ENCODE measurements at regions not wholly inside any gene's neighbourhood (a gene's known extent, or its start where the extent isn't known, plus 50 kb on each side); places are given as distances from the start of the nearest gene placed in this dataset.

GRCh38 chr3:193783166-193783896 is 190.3 kb downstream of the OPA1 start:
- Histone ChIP-seq H3K79me2 (ENCODE audit: insufficient read depth, low read length) (no peaks in the 10 kb centered on the region), H3K4me2 (ENCODE audit: low read depth, low read length, poor library complexity, severe bottlenecking) (no peak overlapping the region), H3F3A (ENCODE audit: low read depth) (no peaks in the 10 kb centered on the region), H3K36me3 (ENCODE audit: insufficient read depth, low read length) (no peaks in the 10 kb centered on the region), H3K9me3 (ENCODE audit: insufficient read depth, low read depth, low read length) (no peaks in the 10 kb centered on the region), H3K9ac (ENCODE audit: low read depth, low read length, poor library complexity, severe bottlenecking) (no peak overlapping the region), H3K4me3 (ENCODE audit: low read length, poor library complexity, severe bottlenecking) (no peak overlapping the region), H3K27me3 (ENCODE audit: insufficient read depth, low read length, poor library complexity, severe bottlenecking) (no peaks in the 10 kb centered on the region), H3K4me1 (ENCODE audit: insufficient read depth, low read length, poor library complexity, severe bottlenecking) (peaks cover 22% of the 10 kb centered on the region), H3K9me2 (replicated peaks; ENCODE audit: low read depth, low read length) (no peaks in the 10 kb centered on the region), H2AFZ (ENCODE audit: low read length) (no peak overlapping the region), H4K20me1 (ENCODE audit: insufficient read depth, low read length, poor library complexity, severe bottlenecking) (no peaks in the 10 kb centered on the region)
- TF ChIP-seq EZH2phosphoT487 (IDR thresholded peaks at IDR 0.05; ENCODE audit: borderline replicate concordance) = no peak
- TF ChIP-seq, protein P1, sequence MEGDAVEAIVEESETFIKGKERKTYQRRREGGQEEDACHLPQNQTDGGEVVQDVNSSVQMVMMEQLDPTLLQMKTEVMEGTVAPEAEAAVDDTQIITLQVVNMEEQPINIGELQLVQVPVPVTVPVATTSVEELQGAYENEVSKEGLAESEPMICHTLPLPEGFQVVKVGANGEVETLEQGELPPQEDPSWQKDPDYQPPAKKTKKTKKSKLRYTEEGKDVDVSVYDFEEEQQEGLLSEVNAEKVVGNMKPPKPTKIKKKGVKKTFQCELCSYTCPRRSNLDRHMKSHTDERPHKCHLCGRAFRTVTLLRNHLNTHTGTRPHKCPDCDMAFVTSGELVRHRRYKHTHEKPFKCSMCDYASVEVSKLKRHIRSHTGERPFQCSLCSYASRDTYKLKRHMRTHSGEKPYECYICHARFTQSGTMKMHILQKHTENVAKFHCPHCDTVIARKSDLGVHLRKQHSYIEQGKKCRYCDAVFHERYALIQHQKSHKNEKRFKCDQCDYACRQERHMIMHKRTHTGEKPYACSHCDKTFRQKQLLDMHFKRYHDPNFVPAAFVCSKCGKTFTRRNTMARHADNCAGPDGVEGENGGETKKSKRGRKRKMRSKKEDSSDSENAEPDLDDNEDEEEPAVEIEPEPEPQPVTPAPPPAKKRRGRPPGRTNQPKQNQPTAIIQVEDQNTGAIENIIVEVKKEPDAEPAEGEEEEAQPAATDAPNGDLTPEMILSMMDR (conservative IDR thresholded peaks at IDR 0.05; ENCODE audit: low read length) = no peak

DNA sequence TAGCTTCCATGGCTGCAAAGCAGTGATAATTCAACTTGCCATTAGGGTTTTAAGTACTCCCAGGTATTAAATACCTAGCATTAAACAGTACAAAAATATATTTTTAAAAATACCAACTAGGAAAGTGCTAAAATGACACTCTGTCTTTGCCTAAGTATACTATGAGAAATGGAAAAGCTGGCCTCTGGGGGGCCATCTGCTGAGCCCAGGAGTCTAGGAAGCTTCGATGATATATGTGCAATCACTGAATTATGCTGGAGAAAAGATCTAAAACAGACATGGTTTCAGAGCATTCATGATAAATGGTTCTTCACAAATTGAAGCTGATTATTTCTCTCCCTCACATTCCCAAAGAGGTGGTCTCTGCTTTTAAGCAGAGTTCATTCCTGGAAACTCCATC is 191.8 kb downstream of the OPA1 start:
- H3K4me2 ChIP-seq (ENCODE audit: low read depth, low read length, poor library complexity, severe bottlenecking) = no peak overlapping the region
- no peaks in the 10 kb centered on the region for H3K9me2 ChIP-seq (replicated peaks; ENCODE audit: low read depth, low read length)
- H3K79me2 ChIP-seq (ENCODE audit: insufficient read depth, low read length) = no peaks in the 10 kb centered on the region
- H3K9me3 ChIP-seq (ENCODE audit: insufficient read depth, low read depth, low read length) = no peaks in the 10 kb centered on the region
- H3K4me3 ChIP-seq (ENCODE audit: low read length, poor library complexity, severe bottlenecking) = no peak overlapping the region
- H3F3A ChIP-seq (ENCODE audit: low read depth) = no peaks in the 10 kb centered on the region
- H2AFZ ChIP-seq (ENCODE audit: low read length) = no peak overlapping the region
- no peaks in the 10 kb centered on the region for H3K27me3 ChIP-seq (ENCODE audit: insufficient read depth, low read length, poor library complexity, severe bottlenecking)
- H3K9ac ChIP-seq (ENCODE audit: low read depth, low read length, poor library complexity, severe bottlenecking) = no peak overlapping the region
- H3K36me3 ChIP-seq (ENCODE audit: insufficient read depth, low read length) = no peaks in the 10 kb centered on the region
- no peaks in the 10 kb centered on the region for H4K20me1 ChIP-seq (ENCODE audit: insufficient read depth, low read length, poor library complexity, severe bottlenecking)
- peaks cover 24% of the 10 kb centered on the region for H3K4me1 ChIP-seq (ENCODE audit: insufficient read depth, low read length, poor library complexity, severe bottlenecking)
- TF ChIP-seq EZH2phosphoT487 (IDR thresholded peaks at IDR 0.05; ENCODE audit: borderline replicate concordance) = no peak
- TF ChIP-seq, protein P1 (conservative IDR thresholded peaks at IDR 0.05; ENCODE audit: low read length) = peak; percentile 37

DNA sequence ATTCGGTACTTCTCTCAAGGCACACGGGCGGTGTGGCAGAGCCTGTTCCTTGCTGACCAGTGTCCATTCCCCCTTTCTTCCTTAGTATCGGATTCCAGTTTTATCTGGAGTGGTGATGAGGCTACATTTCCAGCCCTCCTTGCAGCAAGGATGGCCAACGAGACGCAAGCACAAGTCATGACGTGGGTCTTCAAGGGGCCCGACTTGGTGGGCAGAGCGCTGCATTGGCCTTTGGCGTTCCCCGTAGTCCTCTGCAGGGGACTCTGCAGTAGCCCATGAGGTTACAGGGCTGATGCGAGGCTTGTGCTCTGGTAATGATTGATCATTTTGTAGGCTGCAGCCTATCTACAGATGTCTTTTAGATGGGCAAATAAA is 194.5 kb downstream of the OPA1 start:
- Histone ChIP-seq H3K9me3 (ENCODE audit: insufficient read depth, low read depth, low read length) (no peaks in the 10 kb centered on the region), H3K9me2 (replicated peaks; ENCODE audit: low read depth, low read length) (no peaks in the 10 kb centered on the region), H4K20me1 (ENCODE audit: insufficient read depth, low read length, poor library complexity, severe bottlenecking) (no peaks in the 10 kb centered on the region), H3K4me2 (ENCODE audit: low read depth, low read length, poor library complexity, severe bottlenecking) (no peak overlapping the region), H3K79me2 (ENCODE audit: insufficient read depth, low read length) (no peaks in the 10 kb centered on the region), H3F3A (ENCODE audit: low read depth) (no peaks in the 10 kb centered on the region), H2AFZ (ENCODE audit: low read length) (no peak overlapping the region), H3K27me3 (ENCODE audit: insufficient read depth, low read length, poor library complexity, severe bottlenecking) (no peaks in the 10 kb centered on the region), H3K4me1 (ENCODE audit: insufficient read depth, low read length, poor library complexity, severe bottlenecking) (peaks cover 26% of the 10 kb centered on the region), H3K9ac (ENCODE audit: low read depth, low read length, poor library complexity, severe bottlenecking) (no peak overlapping the region), H3K36me3 (ENCODE audit: insufficient read depth, low read length) (no peaks in the 10 kb centered on the region), H3K4me3 (ENCODE audit: low read length, poor library complexity, severe bottlenecking) (no peak overlapping the region)
- no peak for TF ChIP-seq EZH2phosphoT487 (IDR thresholded peaks at IDR 0.05; ENCODE audit: borderline replicate concordance)
- TF ChIP-seq, protein P1 (conservative IDR thresholded peaks at IDR 0.05; ENCODE audit: low read length) = no peak
